HG02798 (cell line): ENCODE measurements at regions not wholly inside any gene's neighbourhood (a gene's known extent, or its start where the extent isn't known, plus 50 kb on each side); places are given as distances from the start of the nearest gene placed in this dataset.

ENCODE experiments used
- ATAC-seq: cut with Tn5 transposase; IDR thresholded peaks from one replicate; pipeline ENCODE4 v1.9.1; 2021; ENCODE audit warnings: mild to moderate bottlenecking; ENCODE audit not compliant: unreplicated experiment, poor library complexity

DNA sequence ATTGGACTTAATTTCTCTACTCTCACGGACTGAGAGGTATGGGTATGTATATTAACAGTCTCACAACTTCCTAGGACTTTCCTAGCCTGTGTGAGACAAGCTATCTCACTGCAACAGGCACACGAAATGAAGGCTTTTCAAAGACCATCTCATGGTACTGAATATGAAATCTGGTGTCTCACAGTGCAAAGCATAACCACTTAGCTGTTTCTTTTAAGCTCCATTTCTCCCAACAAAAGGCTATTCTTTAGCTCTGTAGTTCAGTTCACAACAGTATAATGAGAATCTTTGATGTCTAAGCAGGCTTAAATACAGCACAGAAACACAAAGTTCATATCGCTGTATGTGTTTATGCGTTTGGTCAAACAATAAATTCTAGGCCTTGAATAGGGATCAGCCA lies 116.2 kb upstream of the PCDH18 start:
- no peak for ATAC-seq

DNA sequence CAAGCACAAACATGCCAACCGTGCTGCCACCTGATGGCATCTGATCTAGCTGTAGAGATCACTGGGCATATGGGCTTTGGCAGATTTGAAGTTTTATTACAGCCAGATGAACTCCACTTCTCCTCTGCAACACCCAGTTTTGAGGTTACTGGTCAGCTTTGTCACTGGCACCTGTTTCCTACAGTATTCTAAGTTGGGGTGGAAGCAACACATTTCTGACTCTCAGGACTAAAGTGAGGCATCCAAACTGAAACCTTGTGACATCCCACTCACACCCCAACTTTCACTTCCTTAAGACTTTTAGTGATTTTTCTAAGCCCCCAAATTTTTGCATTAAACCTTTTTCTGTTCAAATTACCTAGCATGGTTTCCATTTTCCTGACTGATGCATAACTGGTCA lies 115.1 kb upstream of the PCDH18 start:
- ATAC-seq, result peak; percentile 87

- no peak for ATAC-seq
Observed at GRCh38 chr4:137644201-137644600, 111.9 kb upstream of the PCDH18 start.

- no peak for ATAC-seq
Observed at GRCh38 chr4:137641544-137641943, 109.2 kb upstream of the PCDH18 start.

GRCh38 chr4:137640838-137641158 lies 108.5 kb upstream of the PCDH18 start:
- no peak for ATAC-seq

DNA sequence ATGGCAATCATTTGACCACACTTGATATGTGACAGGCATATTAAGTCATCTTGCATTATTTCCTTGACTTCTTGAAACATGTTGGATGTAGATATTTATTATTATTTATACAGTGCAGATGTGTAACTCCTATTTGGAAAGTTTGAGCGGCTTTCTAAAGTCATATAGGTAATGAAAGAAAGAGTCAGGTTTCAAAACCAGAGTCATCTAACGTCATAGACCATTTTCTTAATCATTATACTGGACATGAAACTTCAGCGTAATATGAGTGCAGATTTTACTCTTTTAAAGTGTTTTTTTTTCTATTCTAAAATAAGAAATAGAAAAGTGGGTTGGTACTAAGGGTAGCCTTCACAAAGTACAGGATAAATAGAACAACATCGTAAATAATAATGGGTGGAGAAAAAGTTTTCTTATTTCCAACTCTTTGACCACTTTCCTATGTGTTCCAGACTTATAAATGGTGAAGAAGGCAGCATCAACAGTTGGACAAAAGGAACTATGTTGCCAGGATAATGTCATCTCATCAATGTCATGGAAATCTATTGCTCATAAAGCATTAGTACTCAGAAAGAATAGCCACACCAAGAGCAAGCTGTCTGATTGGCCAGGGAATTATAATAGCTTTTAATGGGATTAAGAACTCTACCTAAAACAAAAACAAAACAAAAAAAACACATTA lies 108.0 kb upstream of the PCDH18 start:
- peak; percentile 78 for ATAC-seq

DNA sequence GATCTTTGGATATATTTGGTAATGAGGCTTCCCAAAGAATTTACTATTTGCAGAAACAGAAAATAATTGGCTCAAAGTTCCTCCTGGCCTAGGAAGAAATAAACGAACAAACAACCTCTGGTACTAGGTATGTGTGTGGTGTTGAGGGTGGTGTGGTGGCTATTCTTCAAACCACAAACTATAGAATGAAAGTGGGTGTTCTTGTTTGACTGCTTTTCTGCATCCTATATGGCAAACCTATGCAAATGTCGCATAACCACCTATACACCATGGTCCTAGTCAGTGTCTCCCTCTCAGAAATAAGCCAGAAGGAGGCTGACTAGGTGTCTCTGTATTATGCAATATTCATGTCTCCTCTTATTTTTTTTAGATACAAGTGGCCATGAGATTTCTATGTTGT lies 106.6 kb upstream of the PCDH18 start:
- peak; percentile 64 for ATAC-seq

DNA sequence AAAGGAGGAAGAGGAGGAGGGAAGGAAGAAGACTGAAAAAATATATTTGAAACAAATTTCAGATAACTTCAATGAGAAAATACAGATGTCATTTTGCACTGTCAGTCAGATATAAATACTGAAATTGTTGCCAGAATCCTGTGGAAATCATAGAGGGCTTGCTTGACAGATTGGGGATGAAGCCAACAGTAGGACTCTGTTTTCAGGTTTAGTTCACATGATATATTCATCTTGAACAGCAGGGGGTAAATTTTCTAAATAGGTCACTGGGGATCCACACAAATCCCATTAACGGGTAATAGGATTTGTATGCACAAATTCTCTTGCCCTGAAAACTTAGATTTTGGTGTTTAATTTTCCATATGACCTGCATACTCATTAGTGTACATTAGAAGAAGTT lies 103.3 kb upstream of the PCDH18 start:
- no peak for ATAC-seq

GRCh38 chr4:137635108-137635507 lies 102.8 kb upstream of the PCDH18 start:
- no peak for ATAC-seq

DNA sequence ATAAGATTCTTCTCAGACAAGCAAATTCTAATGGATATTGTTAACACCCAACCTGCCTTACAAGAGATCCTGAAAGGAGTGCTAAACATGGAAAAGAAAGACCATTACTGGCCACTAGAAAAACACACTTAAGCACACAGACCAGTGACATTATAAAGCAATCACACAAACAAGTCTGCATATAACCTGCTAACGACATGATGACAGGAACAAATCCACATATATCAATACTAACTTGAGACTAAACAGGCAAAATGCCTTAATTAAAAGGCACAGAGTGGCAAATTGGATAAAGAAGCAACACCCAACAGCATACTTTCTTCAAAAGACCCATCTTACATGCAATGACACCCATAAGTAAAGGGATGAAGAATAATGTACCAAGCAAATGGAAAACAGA lies 100.5 kb upstream of the PCDH18 start:
- no peak for ATAC-seq

GRCh38 chr4:137631605-137632004 lies 99.3 kb upstream of the PCDH18 start:
- ATAC-seq, result no peak

- no peak for ATAC-seq
Observed at GRCh38 chr4:137630252-137630651, 98.0 kb upstream of the PCDH18 start.

DNA sequence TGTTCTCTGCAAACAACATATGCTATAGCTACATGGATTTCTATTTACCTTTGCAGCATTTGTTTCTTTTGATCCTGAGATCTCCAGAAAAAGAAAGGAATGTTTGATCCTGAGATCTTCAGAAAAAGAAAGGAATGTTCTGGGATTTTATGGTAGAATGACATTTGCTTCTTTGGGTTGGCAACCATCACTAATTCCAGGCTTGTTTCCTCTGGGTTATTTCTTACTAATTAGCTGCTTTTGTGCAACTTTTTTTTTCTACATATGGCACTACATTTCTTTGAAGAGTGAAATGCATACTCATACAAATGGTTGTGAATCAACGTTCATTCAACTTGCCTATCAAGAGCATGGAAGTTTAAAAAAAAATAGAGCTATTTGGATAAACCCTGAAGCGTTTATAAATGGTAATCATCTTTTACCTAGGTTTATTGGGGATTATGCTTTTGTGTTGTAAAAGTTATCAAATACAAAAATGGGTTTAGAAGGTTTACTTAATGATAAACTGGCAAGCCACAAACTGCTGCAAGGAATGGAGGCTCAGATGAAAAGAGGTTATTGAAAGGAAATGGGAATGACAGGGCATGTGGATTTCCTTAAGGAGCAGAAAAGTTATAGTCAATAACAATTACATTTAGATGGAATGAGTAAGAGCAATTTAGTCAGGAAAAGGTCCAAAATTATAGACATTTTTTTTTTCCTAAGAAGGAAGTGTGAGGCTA lies 95.6 kb upstream of the PCDH18 start:
- no peak for ATAC-seq

DNA sequence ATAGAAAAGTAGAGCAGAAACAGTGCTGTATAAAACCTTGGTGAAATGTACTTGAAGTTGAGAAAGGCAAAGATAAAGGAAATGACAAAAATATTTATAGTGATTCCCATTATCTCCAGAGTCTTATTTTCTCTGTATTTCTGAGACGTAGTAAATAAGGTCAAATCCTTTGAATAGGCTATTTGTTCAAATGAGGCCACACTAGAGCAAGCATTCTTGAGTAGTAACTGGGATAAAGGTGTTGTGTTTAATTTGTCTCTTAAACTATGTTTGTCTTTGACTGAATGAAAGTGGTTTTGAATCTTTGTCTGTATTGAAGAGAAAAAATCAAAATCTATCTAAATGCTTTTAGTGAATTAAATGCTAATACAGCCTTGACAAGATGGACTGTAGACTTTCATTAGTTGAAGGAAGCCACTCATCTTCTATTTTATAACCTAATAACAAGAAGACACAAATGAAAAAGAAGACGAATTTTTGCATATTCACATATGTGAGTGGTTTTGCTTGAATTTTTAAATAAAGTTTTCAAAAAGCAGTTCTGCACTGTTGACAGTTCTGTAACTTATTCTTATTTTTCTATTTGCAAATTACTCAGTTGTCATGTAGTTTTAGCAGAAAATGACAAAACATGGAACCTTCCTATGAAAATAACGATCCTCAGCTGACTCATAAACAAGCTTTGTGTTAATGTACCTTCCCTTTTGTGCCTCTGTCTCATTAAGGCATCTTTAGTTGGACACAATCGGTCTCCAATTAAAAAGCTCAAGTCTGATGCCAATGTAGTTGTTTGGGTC lies 94.8 kb upstream of the PCDH18 start:
- ATAC-seq, result no peak

DNA sequence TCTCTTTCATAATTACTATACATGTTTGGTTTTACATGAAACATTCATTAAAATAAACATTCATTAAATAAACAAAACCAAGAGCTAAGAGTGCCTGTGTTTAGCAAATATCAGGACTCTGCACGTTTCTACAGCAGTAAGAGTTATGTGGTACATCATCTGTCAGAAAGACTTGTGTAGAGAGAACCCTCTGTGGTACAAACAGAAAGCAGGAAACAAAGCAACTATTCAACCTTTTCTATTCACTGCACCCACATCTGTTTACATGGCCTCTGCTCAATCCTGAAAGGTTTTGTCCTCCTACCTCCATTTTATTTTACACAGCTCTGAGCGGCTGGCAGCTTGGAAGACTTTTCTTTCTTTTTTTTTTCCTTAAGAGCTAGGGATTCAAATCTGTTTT lies 90.7 kb upstream of the PCDH18 start:
- peak; percentile 75 for ATAC-seq

- ATAC-seq, result no peak
Observed at GRCh38 chr4:137621056-137621455, 88.8 kb upstream of the PCDH18 start.

DNA sequence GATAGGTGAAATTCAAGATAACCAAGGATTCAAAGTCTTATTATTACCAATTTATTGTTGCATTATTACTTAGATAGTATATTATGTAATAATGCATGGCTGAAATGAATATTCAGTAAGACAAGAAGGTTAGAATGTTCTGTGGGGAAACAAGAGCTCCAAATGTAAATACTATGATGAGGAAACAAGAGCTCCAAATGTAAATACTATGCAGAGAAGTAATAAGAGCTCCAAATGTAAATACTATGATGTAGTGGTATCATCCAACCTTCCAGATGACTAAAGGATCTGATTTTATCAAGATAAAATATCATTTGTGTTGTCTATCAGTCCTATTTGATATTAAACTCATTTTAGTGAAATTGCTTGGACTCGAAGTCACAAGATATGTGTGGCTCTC lies 82.2 kb upstream of the PCDH18 start:
- ATAC-seq, result no peak

GRCh38 chr4:137611998-137612700 lies 79.9 kb upstream of the PCDH18 start:
- ATAC-seq, result no peak

DNA sequence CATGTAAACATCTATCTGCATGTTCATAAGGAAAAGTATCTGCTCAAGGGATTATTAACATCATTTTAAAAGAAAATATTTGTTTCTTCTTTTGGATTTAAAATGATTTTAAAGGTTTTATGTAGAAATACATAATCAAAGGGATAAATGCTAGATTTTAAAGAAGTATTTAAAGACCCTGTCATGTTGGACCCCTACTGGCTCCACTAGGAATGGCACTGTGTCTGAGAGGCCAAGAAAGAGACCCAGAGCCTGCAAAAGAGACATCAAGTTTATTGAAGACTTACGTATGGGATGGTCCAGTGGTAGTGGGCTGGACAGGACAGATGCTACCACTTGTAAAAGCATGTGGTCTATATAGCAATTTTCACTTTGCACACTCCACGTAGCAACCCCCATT lies 78.7 kb upstream of the PCDH18 start:
- peak; percentile 69 for ATAC-seq

GRCh38 chr4:137609718-137610430 lies 77.6 kb upstream of the PCDH18 start:
- no peak for ATAC-seq
